NCI-H460 (cell line): ENCODE measurements at regions not wholly inside any gene's neighbourhood (a gene's known extent, or its start where the extent isn't known, plus 50 kb on each side); places are given as distances from the start of the nearest gene placed in this dataset.

Experiments used
- DNase-seq: peaks from one replicate; pipeline ENCODE4 v3.0.0-alpha.2; 2016; ENCODE audit warnings: low read depth; ENCODE audit errors: extremely low read depth

- DNase-seq = no peak
These were observed 326.4 kb downstream of the MEI4 start for GRCh38 chr6:77979204-77979603.

- no peak for DNase-seq
These were observed 333.7 kb downstream of the MEI4 start for GRCh38 chr6:77986380-77987034.

- no peak for DNase-seq
These were observed 334.2 kb downstream of the MEI4 start for GRCh38 chr6:77987035-77987384.

- DNase-seq = no peak
These were observed 357.3 kb downstream of the MEI4 start for GRCh38 chr6:78010130-78010529.

GRCh38 chr6:78020586-78020985 lies 367.7 kb downstream of the MEI4 start:
- DNase-seq = no peak

- no peak for DNase-seq
These were observed 372.7 kb downstream of the MEI4 start for GRCh38 chr6:78025502-78025901.

GRCh38 chr6:78031228-78031627 lies 378.4 kb downstream of the MEI4 start:
- DNase-seq = no peak

- no peak for DNase-seq
These were observed 406.3 kb downstream of the MEI4 start for GRCh38 chr6:78059171-78059570.

GRCh38 chr6:78062993-78063392 lies 410.2 kb downstream of the MEI4 start:
- no peak for DNase-seq

- DNase-seq = no peak
These were observed 423.5 kb downstream of the MEI4 start for GRCh38 chr6:78076371-78076770.

- DNase-seq = no peak
These were observed 436.7 kb downstream of the MEI4 start for GRCh38 chr6:78089531-78089930.

- no peak for DNase-seq
These were observed 441.1 kb downstream of the MEI4 start for GRCh38 chr6:78093906-78094305.

GRCh38 chr6:78101387-78101786 lies 448.5 kb downstream of the MEI4 start:
- no peak for DNase-seq

- no peak for DNase-seq
These were observed 457.8 kb downstream of the MEI4 start for GRCh38 chr6:78110641-78111040.

- no peak for DNase-seq
These were observed 465.1 kb downstream of the MEI4 start for GRCh38 chr6:78117966-78118365.

GRCh38 chr6:78131521-78131920 lies 478.7 kb downstream of the MEI4 start:
- no peak for DNase-seq

- no peak for DNase-seq
These were observed 480.0 kb downstream of the MEI4 start for GRCh38 chr6:78132671-78133410.

GRCh38 chr6:78150425-78150824 lies 497.6 kb downstream of the MEI4 start:
- DNase-seq = no peak

GRCh38 chr6:78153976-78154375 lies 501.1 kb downstream of the MEI4 start:
- DNase-seq = no peak

GRCh38 chr6:78157606-78158005 lies 504.8 kb downstream of the MEI4 start:
- DNase-seq = no peak

- no peak for DNase-seq
These were observed 536.1 kb downstream of the MEI4 start for GRCh38 chr6:78188891-78189290.

- DNase-seq = no peak
These were observed 539.2 kb downstream of the MEI4 start for GRCh38 chr6:78192057-78192456.

GRCh38 chr6:78199044-78199443 lies 546.2 kb downstream of the MEI4 start:
- no peak for DNase-seq
